HepG2 (cell line): ENCODE measurements at regions not wholly inside any gene's neighbourhood (a gene's known extent, or its start where the extent isn't known, plus 50 kb on each side); places are given as distances from the start of the nearest gene placed in this dataset.

ENCODE experiments used
- ATAC-seq: fragments of 200-7000 bp; cut with Tn5 transposase; 3 replicates; pipeline ENCODE4 v1.9.1; 2020; ENCODE audit warnings: mild to moderate bottlenecking, moderate library complexity
- BruUV-seq: library from RNA; stranded (reverse); fragments of 400-500 nt; replicated peaks from 2 replicates; lab custom pipeline; 2021; lab: Mats Ljungman, UMichigan
- CTCF ChIA-PET: fragments of 300-600 bp; formaldehyde crosslinking; extraction: SDS; loops from one replicate; lab custom pipeline; 2021; ENCODE audit warnings: low total read pairs, inconsistent platforms, low intra/inter-chr PET ratio; lab: Yijun Ruan, JAX
- POLR2A ChIA-PET: fragments of 350-600 bp; sonication (Branson Sonifier 250); formaldehyde crosslinking; loops from one replicate; lab custom pipeline; 2020; ENCODE audit warnings: antibody characterized with exemption, inconsistent platforms; lab: Yijun Ruan, JAX
- DNase-seq: peaks from one replicate; pipeline ENCODE4 v3.0.0-alpha.2; 2015; ENCODE audit warnings: low spot score
- FAIRE-seq: peaks from 3 replicates; lab custom pipeline; 2011; peaks lifted over from hg19 to GRCh38; lab: Jason Lieb, UNC
- H2AFZ ChIP-seq: one replicate; pipeline ENCODE4 v1.6.1; 2011; ENCODE audit warnings: low read length, inconsistent platforms
- H3K27ac ChIP-seq: fragments of 300-600 bp; 3 replicates; pipeline ENCODE4 v1.8.0; 2011; ENCODE audit warnings: mixed run types, mild to moderate bottlenecking, mixed read lengths, low read length, inconsistent platforms; ENCODE audit not compliant: insufficient read depth; ENCODE audit errors: extremely low read length
- H3K27me3 ChIP-seq, 2 experiments: fragments of 200-600 bp in 1 of 2; 2 replicates in 1 of 2; 3 replicates in 1 of 2; pipeline versions ENCODE4 v1.6.0 to v1.8.0; 2011; ENCODE audit warnings: low read length in 2 of 2, mild to moderate bottlenecking in 2 of 2, moderate library complexity in 2 of 2, inconsistent platforms in 1 of 2; ENCODE audit not compliant: insufficient read depth in 2 of 2, control insufficient read depth in 1 of 2
- H3K36me3 ChIP-seq, 2 experiments: fragments of 200-600 bp in 1 of 2; replicated peaks in 1 of 2; 2 replicates in 1 of 2; 3 replicates in 1 of 2; pipeline versions ENCODE4 v1.5.1 to v1.8.0; 2011; ENCODE audit warnings: low read length in 2 of 2, inconsistent platforms in 1 of 2; ENCODE audit not compliant: insufficient read depth in 2 of 2, control insufficient read depth in 1 of 2
- H3K4me1 ChIP-seq: 2 replicates; pipeline ENCODE4 v1.5.1; 2012; ENCODE audit warnings: low read length, inconsistent platforms; ENCODE audit not compliant: insufficient read depth
- H3K4me2 ChIP-seq: 2 replicates; pipeline ENCODE4 v1.6.0; 2011; ENCODE audit warnings: low read depth, low read length, inconsistent platforms
- H3K4me3 ChIP-seq, 3 experiments: fragments of 200-600 bp in 1 of 3; sonication (generic), shearing (Covaris generic) in 1 of 3; replicated peaks in 1 of 3; 2 replicates each; pipeline ENCODE4 v1.5.1; 2011 to 2016; ENCODE audit warnings: low read length in 3 of 3, inconsistent platforms in 2 of 3, low read depth in 2 of 3, mild to moderate bottlenecking in 2 of 3, control low read depth in 1 of 3, mixed read lengths in 1 of 3; ENCODE audit not compliant: insufficient read depth in 1 of 3
- H3K79me2 ChIP-seq: one replicate; pipeline ENCODE4 v1.6.1; 2011; ENCODE audit warnings: low read length, inconsistent platforms; ENCODE audit not compliant: insufficient read depth
- H3K9ac ChIP-seq: 2 replicates; pipeline ENCODE4 v1.6.0; 2011; ENCODE audit warnings: mild to moderate bottlenecking, low read depth, low read length, inconsistent platforms; ENCODE audit not compliant: insufficient read depth
- H3K9me3 ChIP-seq: 2 replicates; pipeline ENCODE4 v1.5.1; 2012; ENCODE audit warnings: mild to moderate bottlenecking, low read length
- H4K20me1 ChIP-seq: 2 replicates; pipeline ENCODE4 v1.6.0; 2011; ENCODE audit warnings: inconsistent platforms, mild to moderate bottlenecking, low read length, moderate library complexity; ENCODE audit not compliant: insufficient read depth
- AHR ChIP-seq: IDR thresholded peaks from 2 replicates; pipeline ENCODE4 v1.6.1; 2018; ENCODE audit warnings: missing genetic modification reagents, missing compliant biosample characterization
- DDIT3 ChIP-seq: sonication (generic); formaldehyde crosslinking; IDR thresholded peaks from 2 replicates; pipeline ENCODE4 v1.4.0; 2020; ENCODE audit warnings: mild to moderate bottlenecking, missing genetic modification reagents
- FOXJ3 ChIP-seq: sonication (generic); formaldehyde crosslinking; IDR thresholded peaks from 2 replicates; pipeline ENCODE4 v1.4.0; 2020; ENCODE audit warnings: missing genetic modification reagents, mild to moderate bottlenecking, borderline replicate concordance
- HES4 ChIP-seq: sonication (generic); formaldehyde crosslinking; IDR thresholded peaks from 2 replicates; pipeline ENCODE4 v1.9.0; 2021; ENCODE audit warnings: mild to moderate bottlenecking, missing genetic modification reagents, borderline replicate concordance
- ISL2 ChIP-seq: sonication (generic); formaldehyde crosslinking; IDR thresholded peaks from 2 replicates; pipeline ENCODE4 v1.5.0; 2020; ENCODE audit warnings: missing genetic modification reagents
- MAFF ChIP-seq: IDR thresholded peaks from 2 replicates; pipeline ENCODE4 v1.6.1; 2011; ENCODE audit warnings: low read depth, low read length, improper control_type of control experiment
- NR2C2 ChIP-seq: sonication (generic); formaldehyde crosslinking; IDR thresholded peaks from 2 replicates; pipeline ENCODE4 v1.4.0; 2020; ENCODE audit warnings: missing genetic modification reagents, mild to moderate bottlenecking, moderate library complexity, borderline replicate concordance
- THYN1 ChIP-seq: sonication (generic); formaldehyde crosslinking; IDR thresholded peaks from 2 replicates; pipeline ENCODE4 v1.8.1; 2023; ENCODE audit warnings: low read depth, mild to moderate bottlenecking, moderate library complexity, missing genetic modification reagents, borderline replicate concordance
- ZFP62 ChIP-seq: sonication (generic); formaldehyde crosslinking; IDR thresholded peaks from 2 replicates; pipeline ENCODE4 v1.4.0; 2020; ENCODE audit warnings: missing genetic modification reagents
- ZKSCAN1 ChIP-seq: fragments of 150-350 bp; IDR thresholded peaks from 2 replicates; pipeline ENCODE4 v1.6.1; 2014; ENCODE audit warnings: low read length
- ZNF124 ChIP-seq: sonication (generic); formaldehyde crosslinking; IDR thresholded peaks from 2 replicates; pipeline ENCODE4 v1.4.0; 2020; ENCODE audit warnings: missing genetic modification reagents
- ZNF276 ChIP-seq: sonication (generic); formaldehyde crosslinking; IDR thresholded peaks from 2 replicates; pipeline ENCODE4 v1.4.0; 2020; ENCODE audit warnings: mild to moderate bottlenecking, low read depth, missing genetic modification reagents
- ZNF3 ChIP-seq: IDR thresholded peaks from 2 replicates; pipeline ENCODE4 v1.7.0; 2017; ENCODE audit warnings: inconsistent platforms
- ZNF331 ChIP-seq: sonication (generic); formaldehyde crosslinking; IDR thresholded peaks from 2 replicates; pipeline ENCODE4 v1.4.0; 2020; ENCODE audit warnings: missing genetic modification reagents
- ZNF496 ChIP-seq: sonication (generic); formaldehyde crosslinking; IDR thresholded peaks from 2 replicates; pipeline ENCODE4 v1.8.1; 2023; ENCODE audit warnings: mild to moderate bottlenecking, moderate library complexity, missing genetic modification reagents; ENCODE audit not compliant: insufficient replicate concordance
- ZNF747 ChIP-seq: sonication (generic); formaldehyde crosslinking; IDR thresholded peaks from 2 replicates; pipeline ENCODE4 v1.8.1; 2023; ENCODE audit warnings: missing genetic modification reagents, mild to moderate bottlenecking, borderline replicate concordance
- ZNF788 ChIP-seq: sonication (generic); formaldehyde crosslinking; IDR thresholded peaks from 2 replicates; pipeline ENCODE4 v1.5.0; 2020; ENCODE audit warnings: mild to moderate bottlenecking, missing genetic modification reagents, borderline replicate concordance
- whole genome bisulfite sequencing: methylation state at CpG from one replicate; pipeline ENCODE4 v1.1.6; 2017; ENCODE audit warnings: low lambda C conversion rate; 5-methylcytosine and 5-hydroxymethylcytosine counted together
- in situ Hi-C: cut with HindIII; loops from 2 replicates; pipeline ENCODE4 v1.10.0; 2017; ENCODE audit warnings: low pct_unique_long_range_greater_than_20kb; ENCODE audit not compliant: extremely low pct_ligation_motif_present
- intact Hi-C: fragments of 100-400 bp; cut with micrococcal nuclease; formaldehyde crosslinking; loops from one replicate; pipeline ENCODE4 v1.10.0; 2022; ENCODE audit not compliant: unreplicated experiment
- TF ChIP-seq, protein P1 (sequence below): sonication (generic); formaldehyde crosslinking; IDR thresholded peaks from 2 replicates; pipeline ENCODE4 v1.4.0; 2020; ENCODE audit warnings: missing genetic modification reagents, borderline replicate concordance
- TF ChIP-seq, protein P2 (sequence below): IDR thresholded peaks from 2 replicates; pipeline ENCODE4 v1.6.1; 2012; ENCODE audit warnings: low read length, improper control_type of control experiment

DNA sequence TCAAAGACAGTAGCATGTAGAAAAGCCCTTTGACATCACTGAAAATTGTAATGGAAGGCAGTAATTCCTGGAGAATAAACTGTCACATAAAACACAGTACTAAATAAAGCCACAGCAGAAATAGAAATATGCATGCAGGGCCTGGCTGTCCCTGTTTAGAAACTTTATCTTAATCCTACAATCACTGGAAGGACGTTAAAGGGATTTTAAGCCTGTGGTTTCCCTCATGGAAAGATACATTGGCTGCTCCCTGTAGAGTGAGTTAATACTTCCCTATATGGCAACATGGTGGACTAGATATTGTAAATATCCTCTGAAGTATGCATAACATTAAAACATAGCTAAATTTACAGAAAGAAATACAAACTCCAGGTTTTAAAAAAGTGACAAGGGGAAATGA lies 1334.9 kb upstream of the CELF2 start (continued):
- no peak for TF ChIP-seq AHR (CRISPR knock-in tag)
- no peak for TF ChIP-seq NR2C2 (CRISPR knock-in tag)
- TF ChIP-seq ZNF3 (CRISPR knock-in tag): no peak
- no peak for TF ChIP-seq ISL2 (CRISPR knock-in tag)
- no peak for TF ChIP-seq ZKSCAN1
- no peak for TF ChIP-seq ZNF276 (CRISPR knock-in tag)

- ATAC-seq (no peak), DNase-seq (no peak), FAIRE-seq (no peak)
- Histone ChIP-seq H2AFZ (no peak overlapping the region), H3K27me3 (no peaks in the 10 kb centered on the region), H3K79me2 (no peaks in the 10 kb centered on the region), H3K36me3 (no peaks in the 10 kb centered on the region), H4K20me1 (no peaks in the 10 kb centered on the region), H3K4me2 (no peak overlapping the region), H3K4me3 (no peak overlapping the region), H3K9me3 (peaks cover 79% of the 10 kb centered on the region), H3K9ac (no peak overlapping the region), H3K4me1 (no peaks in the 10 kb centered on the region), H3K27ac (no peak overlapping the region)
- no TSS peak for BruUV-seq
- ChIA-PET CTCF (no interaction called here), POLR2A (no interaction called here)
- intact Hi-C loops: no loop called here
- 13% methylated on average over 1 of the region's 1 CpG for WGBS
- in situ Hi-C loops: no loop called here
- TF ChIP-seq DDIT3 (no peak), ZFP62 (CRISPR knock-in tag) (no peak), ZNF331 (CRISPR knock-in tag) (no peak), ZNF747 (CRISPR knock-in tag) (no peak), THYN1 (no peak), MAFF (no peak), ZNF124 (no peak), FOXJ3 (CRISPR knock-in tag) (no peak), ZNF788 (CRISPR knock-in tag) (no peak), HES4 (CRISPR knock-in tag) (no peak), NR2C2 (CRISPR knock-in tag) (no peak), ZNF496 (no peak)
- TF ChIP-seq, protein P1, sequence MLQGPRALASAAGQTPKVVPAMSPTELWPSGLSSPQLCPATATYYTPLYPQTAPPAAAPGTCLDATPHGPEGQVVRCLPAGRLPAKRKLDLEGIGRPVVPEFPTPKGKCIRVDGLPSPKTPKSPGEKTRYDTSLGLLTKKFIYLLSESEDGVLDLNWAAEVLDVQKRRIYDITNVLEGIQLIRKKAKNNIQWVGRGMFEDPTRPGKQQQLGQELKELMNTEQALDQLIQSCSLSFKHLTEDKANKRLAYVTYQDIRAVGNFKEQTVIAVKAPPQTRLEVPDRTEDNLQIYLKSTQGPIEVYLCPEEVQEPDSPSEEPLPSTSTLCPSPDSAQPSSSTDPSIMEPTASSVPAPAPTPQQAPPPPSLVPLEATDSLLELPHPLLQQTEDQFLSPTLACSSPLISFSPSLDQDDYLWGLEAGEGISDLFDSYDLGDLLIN (CRISPR knock-in tag): no peak
- TF ChIP-seq, protein P2, sequence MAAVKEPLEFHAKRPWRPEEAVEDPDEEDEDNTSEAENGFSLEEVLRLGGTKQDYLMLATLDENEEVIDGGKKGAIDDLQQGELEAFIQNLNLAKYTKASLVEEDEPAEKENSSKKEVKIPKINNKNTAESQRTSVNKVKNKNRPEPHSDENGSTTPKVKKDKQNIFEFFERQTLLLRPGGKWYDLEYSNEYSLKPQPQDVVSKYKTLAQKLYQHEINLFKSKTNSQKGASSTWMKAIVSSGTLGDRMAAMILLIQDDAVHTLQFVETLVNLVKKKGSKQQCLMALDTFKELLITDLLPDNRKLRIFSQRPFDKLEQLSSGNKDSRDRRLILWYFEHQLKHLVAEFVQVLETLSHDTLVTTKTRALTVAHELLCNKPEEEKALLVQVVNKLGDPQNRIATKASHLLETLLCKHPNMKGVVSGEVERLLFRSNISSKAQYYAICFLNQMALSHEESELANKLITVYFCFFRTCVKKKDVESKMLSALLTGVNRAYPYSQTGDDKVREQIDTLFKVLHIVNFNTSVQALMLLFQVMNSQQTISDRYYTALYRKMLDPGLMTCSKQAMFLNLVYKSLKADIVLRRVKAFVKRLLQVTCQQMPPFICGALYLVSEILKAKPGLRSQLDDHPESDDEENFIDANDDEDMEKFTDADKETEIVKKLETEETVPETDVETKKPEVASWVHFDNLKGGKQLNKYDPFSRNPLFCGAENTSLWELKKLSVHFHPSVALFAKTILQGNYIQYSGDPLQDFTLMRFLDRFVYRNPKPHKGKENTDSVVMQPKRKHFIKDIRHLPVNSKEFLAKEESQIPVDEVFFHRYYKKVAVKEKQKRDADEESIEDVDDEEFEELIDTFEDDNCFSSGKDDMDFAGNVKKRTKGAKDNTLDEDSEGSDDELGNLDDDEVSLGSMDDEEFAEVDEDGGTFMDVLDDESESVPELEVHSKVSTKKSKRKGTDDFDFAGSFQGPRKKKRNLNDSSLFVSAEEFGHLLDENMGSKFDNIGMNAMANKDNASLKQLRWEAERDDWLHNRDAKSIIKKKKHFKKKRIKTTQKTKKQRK: no peak
Measured at GRCh38 chr10:9684186-9684585, 1333.5 kb upstream of the CELF2 start.
